HFFc6 (cell line): ENCODE measurements at regions not wholly inside any gene's neighbourhood (a gene's known extent, or its start where the extent isn't known, plus 50 kb on each side); places are given as distances from the start of the nearest gene placed in this dataset.

Source experiments
- DNase-seq: peaks from one replicate; pipeline ENCODE4 v3.0.0-alpha.2; 2018
- H3K27ac Mint-ChIP-seq: 2 replicates; pipeline ENCODE4 v1.8.0; 2020; ENCODE audit warnings: mild to moderate bottlenecking, mixed read lengths
- H3K27me3 Mint-ChIP-seq: 2 replicates; pipeline ENCODE4 v1.8.0; 2021; ENCODE audit warnings: mild to moderate bottlenecking, moderate library complexity, mixed read lengths; ENCODE audit not compliant: insufficient read depth
- H3K36me3 Mint-ChIP-seq: 2 replicates; pipeline ENCODE4 v1.8.0; 2021; ENCODE audit warnings: low read depth, mixed read lengths
- H3K4me1 Mint-ChIP-seq: 2 replicates; pipeline ENCODE4 v1.8.0; 2020; ENCODE audit warnings: low read depth, mixed read lengths
- H3K4me3 Mint-ChIP-seq: 2 replicates; pipeline ENCODE4 v1.8.0; 2020; ENCODE audit warnings: mild to moderate bottlenecking, moderate library complexity, mixed read lengths
- H3K9me3 Mint-ChIP-seq: 2 replicates; pipeline ENCODE4 v1.8.0; 2020; ENCODE audit warnings: mild to moderate bottlenecking, mixed read lengths
- CTCF ChIP-seq: fragments of 200-600 bp; sonication (generic); IDR thresholded peaks from 2 replicates; pipeline ENCODE4 v1.5.0; 2021; ENCODE audit warnings: antibody characterized with exemption, mild to moderate bottlenecking

GRCh38 chr1:106523497-106523896 is 533.0 kb upstream of the PRMT6 start:
- no peak for TF ChIP-seq CTCF
- Mint-ChIP-seq H3K27me3 (no peaks in the 10 kb centered on the region), H3K27ac (no peak overlapping the region)

GRCh38 chr1:106524631-106525030 is 531.8 kb upstream of the PRMT6 start:
- no peaks in the 10 kb centered on the region for H3K27me3 Mint-ChIP-seq
- no peak overlapping the region for H3K27ac Mint-ChIP-seq
- no peak overlapping the region for H3K4me3 Mint-ChIP-seq
- no peaks in the 10 kb centered on the region for H3K4me1 Mint-ChIP-seq
- peaks cover 34% of the 10 kb centered on the region for H3K9me3 Mint-ChIP-seq
- DNase-seq, result no peak
- no peaks in the 10 kb centered on the region for H3K36me3 Mint-ChIP-seq
- TF ChIP-seq CTCF, result no peak

More at GRCh38 chr1:106523497-106523896, 533.0 kb upstream of the PRMT6 start:
- no peak for DNase-seq
- Mint-ChIP-seq H3K9me3 (peaks cover 36% of the 10 kb centered on the region), H3K4me1 (no peaks in the 10 kb centered on the region), H3K4me3 (no peak overlapping the region), H3K36me3 (no peaks in the 10 kb centered on the region)

GRCh38 chr1:106526650-106527049 is 529.8 kb upstream of the PRMT6 start:
- no peaks in the 10 kb centered on the region for H3K4me1 Mint-ChIP-seq
- no peak for TF ChIP-seq CTCF
- H3K36me3 Mint-ChIP-seq, result no peaks in the 10 kb centered on the region
- no peak overlapping the region for H3K4me3 Mint-ChIP-seq
- no peak overlapping the region; the same call in 1 of the 2 replicates for H3K27ac Mint-ChIP-seq
- H3K9me3 Mint-ChIP-seq, result peaks cover 48% of the 10 kb centered on the region
- no peaks in the 10 kb centered on the region for H3K27me3 Mint-ChIP-seq
- no peak for DNase-seq

- H3K4me1 Mint-ChIP-seq, result no peaks in the 10 kb centered on the region
- no peak overlapping the region for H3K27ac Mint-ChIP-seq
- H3K36me3 Mint-ChIP-seq, result no peaks in the 10 kb centered on the region
- no peak overlapping the region for H3K4me3 Mint-ChIP-seq
- TF ChIP-seq CTCF, result no peak
- no peaks in the 10 kb centered on the region; the same call in 1 of the 2 replicates for H3K27me3 Mint-ChIP-seq
- no peak for DNase-seq
- H3K9me3 Mint-ChIP-seq, result peaks cover 42% of the 10 kb centered on the region
These were observed 521.9 kb upstream of the PRMT6 start for GRCh38 chr1:106534612-106535011.

GRCh38 chr1:106536741-106537140 is 519.7 kb upstream of the PRMT6 start:
- Mint-ChIP-seq H3K4me1 (no peaks in the 10 kb centered on the region), H3K4me3 (no peak overlapping the region), H3K36me3 (no peaks in the 10 kb centered on the region), H3K27ac (no peak overlapping the region), H3K27me3 (no peaks in the 10 kb centered on the region; the same call in 1 of the 2 replicates), H3K9me3 (peaks cover 33% of the 10 kb centered on the region)
- TF ChIP-seq CTCF, result no peak
- no peak for DNase-seq

- no peak for TF ChIP-seq CTCF
- Mint-ChIP-seq H3K36me3 (no peaks in the 10 kb centered on the region; the same call in 1 of the 2 replicates), H3K27ac (no peak overlapping the region), H3K27me3 (no peaks in the 10 kb centered on the region), H3K4me3 (no peak overlapping the region), H3K9me3 (peaks cover 24% of the 10 kb centered on the region), H3K4me1 (no peaks in the 10 kb centered on the region)
- no peak for DNase-seq
These were observed 507.7 kb upstream of the PRMT6 start for GRCh38 chr1:106548726-106549125.
